A549 (cell line): ENCODE measurements at regions not wholly inside any gene's neighbourhood (a gene's known extent, or its start where the extent isn't known, plus 50 kb on each side); places are given as distances from the start of the nearest gene placed in this dataset.

Source experiments
- CEBPB ChIP-seq, 2 experiments: fragments of >200 bp in 1 of 2; sonication (Bioruptor Twin) in 1 of 2; formaldehyde crosslinking in 1 of 2; IDR thresholded peaks; 2 replicates each; pipeline ENCODE4 v1.6.1; 2012 to 2016
- CTCF ChIP-seq: fragments of >200 bp; sonication (Bioruptor Twin); formaldehyde crosslinking; IDR thresholded peaks from 3 replicates; pipeline ENCODE4 v1.5.1; 2016
- MAX ChIP-seq: IDR thresholded peaks from 2 replicates; pipeline ENCODE4 v1.6.1; 2012
- POLR2A ChIP-seq: IDR thresholded peaks from 2 replicates; pipeline ENCODE4 v1.6.1; 2012; ENCODE audit warnings: mild to moderate bottlenecking, low read length
- RARB ChIP-seq: fragments of 250-450 bp; sonication (Bioruptor Pico); IDR thresholded peaks from 2 replicates; pipeline ENCODE4 v1.8.0; 2021; ENCODE audit warnings: mild to moderate bottlenecking, moderate library complexity
- REST ChIP-seq: fragments of 200-600 bp; sonication (generic); IDR thresholded peaks from 2 replicates; pipeline ENCODE4 v1.6.1; 2016; ENCODE audit warnings: antibody characterized with exemption, mild to moderate bottlenecking, moderate library complexity
- USF2 ChIP-seq: fragments of 450-650 bp; IDR thresholded peaks from 2 replicates; pipeline ENCODE4 v1.6.1; 2014; ENCODE audit warnings: antibody characterized with exemption
- ZC3H11A ChIP-seq: fragments of 450-650 bp; IDR thresholded peaks from 2 replicates; pipeline ENCODE4 v1.6.1; 2014; ENCODE audit warnings: antibody characterized with exemption, mild to moderate bottlenecking
- ZSCAN20 ChIP-seq: fragments of 250-450 bp; sonication (Bioruptor Pico); IDR thresholded peaks from 2 replicates; pipeline ENCODE4 v1.8.0; 2022; ENCODE audit warnings: mild to moderate bottlenecking, moderate library complexity

- no peak for TF ChIP-seq CTCF
- TF ChIP-seq POLR2A: no peak
- no peak for TF ChIP-seq USF2
- no peak for TF ChIP-seq MAX
- TF ChIP-seq CEBPB (IDR thresholded peaks at IDR 0.05): no peak
- no peak for TF ChIP-seq RARB (CRISPR knock-in tag)
- TF ChIP-seq REST: no peak
- TF ChIP-seq ZC3H11A: no peak
- TF ChIP-seq ZSCAN20: no peak
Measured at GRCh38 chr12:68483592-68484383, 126.9 kb upstream of the RAP1B start.
